Fibroblast of lung (primary cell): ENCODE measurements at regions not wholly inside any gene's neighbourhood (a gene's known extent, or its start where the extent isn't known, plus 50 kb on each side); places are given as distances from the start of the nearest gene placed in this dataset.

ENCODE experiments used
- EZH2 ChIP-seq: IDR thresholded peaks from 2 replicates; pipeline ENCODE4 v1.5.1; 2012; ENCODE audit warnings: low read length, control low read depth, mild to moderate bottlenecking; ENCODE audit errors: missing control alignments
- TF ChIP-seq, protein P1 (sequence below), 2 donors: IDR thresholded peaks in 1 of 2; conservative IDR thresholded peaks in 1 of 2; 1 replicate in 1 of 2; 2 replicates in 1 of 2; pipeline ENCODE4 v1.5.1; 2011 to 2012; ENCODE audit warnings: low read length in 2 of 2, control low read depth in 1 of 2, inconsistent platforms in 1 of 2, low read depth in 1 of 2, mild to moderate bottlenecking in 1 of 2

GRCh38 chr9:116055536-116055935 lies 98.1 kb upstream of the PAPPA start:
- TF ChIP-seq, protein P1, sequence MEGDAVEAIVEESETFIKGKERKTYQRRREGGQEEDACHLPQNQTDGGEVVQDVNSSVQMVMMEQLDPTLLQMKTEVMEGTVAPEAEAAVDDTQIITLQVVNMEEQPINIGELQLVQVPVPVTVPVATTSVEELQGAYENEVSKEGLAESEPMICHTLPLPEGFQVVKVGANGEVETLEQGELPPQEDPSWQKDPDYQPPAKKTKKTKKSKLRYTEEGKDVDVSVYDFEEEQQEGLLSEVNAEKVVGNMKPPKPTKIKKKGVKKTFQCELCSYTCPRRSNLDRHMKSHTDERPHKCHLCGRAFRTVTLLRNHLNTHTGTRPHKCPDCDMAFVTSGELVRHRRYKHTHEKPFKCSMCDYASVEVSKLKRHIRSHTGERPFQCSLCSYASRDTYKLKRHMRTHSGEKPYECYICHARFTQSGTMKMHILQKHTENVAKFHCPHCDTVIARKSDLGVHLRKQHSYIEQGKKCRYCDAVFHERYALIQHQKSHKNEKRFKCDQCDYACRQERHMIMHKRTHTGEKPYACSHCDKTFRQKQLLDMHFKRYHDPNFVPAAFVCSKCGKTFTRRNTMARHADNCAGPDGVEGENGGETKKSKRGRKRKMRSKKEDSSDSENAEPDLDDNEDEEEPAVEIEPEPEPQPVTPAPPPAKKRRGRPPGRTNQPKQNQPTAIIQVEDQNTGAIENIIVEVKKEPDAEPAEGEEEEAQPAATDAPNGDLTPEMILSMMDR (conservative IDR thresholded peaks at IDR 0.05 in 1 of 2, IDR thresholded peaks at IDR 0.05 in 1 of 2; ENCODE audit: low read depth in 1 of 2, low read length in 2 of 2) = no peak
- TF ChIP-seq EZH2 = no peak
